H1 (cell line): ENCODE measurements at regions not wholly inside any gene's neighbourhood (a gene's known extent, or its start where the extent isn't known, plus 50 kb on each side); places are given as distances from the start of the nearest gene placed in this dataset.

ENCODE experiments used
- CTCF ChIP-seq, 3 experiments: IDR thresholded peaks; 1 replicate in 2 of 3; 2 replicates in 1 of 3; pipeline versions ENCODE4 v1.5.1 to v1.6.1; 2011; ENCODE audit warnings: low read length in 3 of 3, mild to moderate bottlenecking in 3 of 3, inconsistent platforms in 2 of 3, low read depth in 1 of 3, moderate library complexity in 1 of 3; ENCODE audit not compliant: insufficient read depth in 1 of 3; ENCODE audit errors: control extremely low read depth in 1 of 3
- EGR1 ChIP-seq: IDR thresholded peaks from 2 replicates; pipeline ENCODE4 v1.6.1; 2011; ENCODE audit warnings: low read depth, low read length, borderline replicate concordance
- SP1 ChIP-seq: IDR thresholded peaks from 2 replicates; pipeline ENCODE4 v1.6.1; 2011; ENCODE audit warnings: low read depth, low read length
- SP4 ChIP-seq: IDR thresholded peaks from 2 replicates; pipeline ENCODE4 v1.6.1; 2012; ENCODE audit warnings: low read length, inconsistent platforms
- ZNF274 ChIP-seq: IDR thresholded peaks from 2 replicates; pipeline ENCODE4 v1.7.0; 2012; ENCODE audit warnings: low read length, borderline replicate concordance; ENCODE audit errors: extremely low read depth

- peak; percentile 77; the same call in 1 of the 2 replicates for TF ChIP-seq EGR1
- TF ChIP-seq ZNF274: no peak
- TF ChIP-seq SP1: no peak
- no peak for TF ChIP-seq SP4
- peak; percentile 94 to 96 (median 95) for TF ChIP-seq CTCF (IDR thresholded peaks at IDR 0.05; ENCODE audit: control extremely low read depth in 1 of 3, insufficient read depth in 1 of 3, low read depth in 1 of 3, low read length in 3 of 3)
Observed at GRCh38 chr16:5615868-5616642, 518.5 kb upstream of the EEF2KMT start (continued).
